ENCODE measurements at regions not wholly inside any gene's neighbourhood (a gene's known extent, or its start where the extent isn't known, plus 50 kb on each side); places are given as distances from the start of the nearest gene placed in this dataset.
"Not testable (repeated sequence)": the region's sequence is repeated elsewhere in the genome, so short reads cannot be mapped to it uniquely, and the experiment has no call there.

DNA sequence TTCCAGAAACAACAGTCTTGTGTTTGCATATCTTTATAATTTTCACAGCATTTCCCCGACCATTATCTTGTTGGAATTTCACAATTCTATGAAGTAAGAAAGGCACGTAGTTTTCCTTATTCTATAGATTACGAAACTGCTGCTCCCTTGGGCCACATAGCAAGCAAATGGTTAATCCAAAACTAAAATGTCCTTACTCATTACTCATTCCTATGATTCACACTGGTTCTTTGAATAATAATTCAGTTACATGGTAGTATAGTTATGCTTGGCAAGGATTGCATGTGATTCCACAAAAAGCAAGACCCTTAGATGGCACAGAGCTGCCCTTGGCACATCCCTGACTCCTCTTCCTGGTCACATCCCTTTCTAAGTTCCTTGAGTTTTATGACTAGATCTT, 51.2 kb downstream of the OR13H1 start:
- DNase-seq (ENCODE audit: low spot score) = no peak

DNA sequence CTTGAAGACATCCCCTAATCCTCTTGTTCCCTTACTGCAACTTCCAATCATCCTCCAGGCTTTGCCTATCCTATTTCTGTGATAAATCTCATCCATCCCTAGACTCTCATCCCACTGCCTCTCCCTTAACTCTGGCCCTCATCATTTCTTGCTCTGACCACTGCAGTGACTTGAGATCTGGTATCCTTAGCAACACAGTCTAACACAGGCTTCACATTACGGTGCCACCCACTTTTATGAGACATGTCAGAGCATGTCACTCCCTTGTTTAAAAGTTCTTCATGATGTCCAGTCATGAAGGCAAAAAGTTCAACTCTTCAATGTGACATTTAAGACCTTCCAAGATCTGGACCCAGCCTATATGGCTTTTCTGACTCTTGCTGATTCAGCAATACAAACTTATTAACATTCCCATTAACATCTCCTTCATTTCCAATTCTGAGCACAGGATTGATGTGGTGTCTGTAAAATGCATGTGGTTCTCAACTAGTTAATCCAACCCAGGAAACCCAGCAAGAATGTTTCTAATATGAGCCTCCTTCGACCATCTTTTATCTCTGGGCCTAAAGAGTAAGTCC, 64.0 kb downstream of the OR13H1 start:
- DNase-seq (ENCODE audit: low spot score) = no peak

DNA sequence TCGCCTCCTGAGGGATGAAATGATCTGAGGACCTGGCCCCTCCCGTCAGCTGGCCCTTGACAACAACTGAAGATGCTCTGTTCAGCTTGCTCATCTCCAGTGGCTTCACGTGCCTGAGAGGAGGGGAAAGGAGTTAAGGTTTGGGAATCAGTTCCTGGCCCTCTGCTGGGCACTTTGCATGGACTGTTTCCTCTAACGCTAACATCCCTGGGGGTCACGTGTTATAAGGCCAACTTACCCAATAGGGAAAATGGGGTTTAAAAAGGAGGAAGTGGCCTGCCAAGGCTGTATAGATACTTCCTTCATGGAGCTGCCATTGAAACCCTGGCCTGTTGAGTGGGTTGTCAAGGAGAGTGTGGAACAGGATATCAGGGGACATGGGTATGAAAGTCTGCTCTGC, 65.6 kb downstream of the OR13H1 start:
- no peak for DNase-seq (ENCODE audit: low spot score)

DNA sequence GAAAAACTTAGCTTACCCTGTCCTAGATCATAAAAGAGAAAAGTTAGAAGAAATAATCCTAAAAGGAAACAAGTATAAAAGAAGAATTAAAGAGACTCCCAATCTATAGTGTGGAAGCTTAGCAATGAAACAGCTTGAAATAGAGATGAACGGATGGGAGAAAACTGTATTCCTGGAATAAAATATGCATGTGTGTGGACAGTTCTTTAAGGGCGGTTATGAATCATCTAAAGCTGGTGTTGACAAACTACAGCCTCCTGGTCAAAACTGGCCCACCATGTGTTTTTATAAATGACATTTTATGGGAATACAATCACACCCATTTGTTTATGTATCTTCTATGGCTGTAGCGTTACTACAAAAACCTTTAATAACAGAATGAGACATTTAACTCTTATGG, 69.4 kb downstream of the OR13H1 start:
- DNase-seq (ENCODE audit: low spot score) = no peak

DNA sequence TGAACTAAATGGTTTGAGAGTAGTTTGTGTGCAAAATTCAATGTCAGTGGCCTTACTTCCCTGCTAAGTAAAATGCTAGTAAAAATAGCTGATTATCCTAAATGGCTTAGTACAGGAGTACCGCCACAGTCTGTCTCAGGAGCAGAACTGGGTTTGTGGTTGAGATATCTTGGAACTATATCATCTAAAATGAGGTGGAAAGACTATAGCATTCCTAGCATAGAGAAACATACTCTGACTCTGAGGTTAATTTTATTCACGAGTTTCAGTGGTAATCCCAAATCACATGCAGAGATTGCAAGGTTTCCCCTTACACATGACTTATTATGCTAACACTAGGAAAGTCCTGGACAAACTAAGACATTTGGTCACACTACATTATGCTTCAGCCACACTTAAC, 70.4 kb downstream of the OR13H1 start:
- no peak for DNase-seq (ENCODE audit: low spot score)

DNA sequence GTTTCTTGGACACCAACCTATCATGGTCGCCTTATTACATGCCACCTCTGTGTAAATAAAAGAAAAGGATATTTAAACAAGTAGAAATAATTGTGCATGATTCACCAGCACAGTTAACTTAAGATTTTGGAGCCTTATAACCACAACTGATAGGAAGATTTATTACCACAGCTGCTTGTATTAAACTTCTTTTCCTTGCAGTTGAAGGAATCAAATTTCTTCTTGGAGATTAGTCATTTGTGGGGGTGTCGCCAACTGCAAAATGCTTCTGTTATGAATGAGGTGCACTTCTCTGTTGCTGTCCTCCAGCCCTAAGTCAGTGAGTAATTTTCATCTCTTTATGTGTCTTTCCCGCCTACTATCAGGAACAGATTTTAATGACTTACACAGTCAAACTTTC, 73.3 kb downstream of the OR13H1 start:
- DNase-seq (ENCODE audit: low spot score) = no peak

DNA sequence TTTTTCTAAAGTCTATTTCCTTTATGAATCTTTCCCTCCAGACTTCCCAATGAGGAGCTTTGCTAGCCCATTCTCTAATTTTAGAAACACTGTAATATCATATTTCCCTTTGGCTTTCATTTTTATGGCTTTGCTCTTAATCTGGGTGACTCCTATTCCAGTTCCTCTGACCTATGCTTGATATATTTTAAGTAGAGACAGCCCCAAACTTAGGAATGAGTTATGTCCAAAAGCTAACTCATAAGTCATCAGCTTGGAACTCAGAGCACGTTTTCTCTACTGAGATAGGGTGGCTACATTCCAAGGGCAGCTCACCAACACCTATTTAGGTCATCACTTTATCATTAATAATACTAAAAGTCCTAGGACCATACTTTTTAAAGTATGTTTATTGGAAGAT, 77.8 kb downstream of the OR13H1 start:
- no peak for DNase-seq (ENCODE audit: low spot score)

DNA sequence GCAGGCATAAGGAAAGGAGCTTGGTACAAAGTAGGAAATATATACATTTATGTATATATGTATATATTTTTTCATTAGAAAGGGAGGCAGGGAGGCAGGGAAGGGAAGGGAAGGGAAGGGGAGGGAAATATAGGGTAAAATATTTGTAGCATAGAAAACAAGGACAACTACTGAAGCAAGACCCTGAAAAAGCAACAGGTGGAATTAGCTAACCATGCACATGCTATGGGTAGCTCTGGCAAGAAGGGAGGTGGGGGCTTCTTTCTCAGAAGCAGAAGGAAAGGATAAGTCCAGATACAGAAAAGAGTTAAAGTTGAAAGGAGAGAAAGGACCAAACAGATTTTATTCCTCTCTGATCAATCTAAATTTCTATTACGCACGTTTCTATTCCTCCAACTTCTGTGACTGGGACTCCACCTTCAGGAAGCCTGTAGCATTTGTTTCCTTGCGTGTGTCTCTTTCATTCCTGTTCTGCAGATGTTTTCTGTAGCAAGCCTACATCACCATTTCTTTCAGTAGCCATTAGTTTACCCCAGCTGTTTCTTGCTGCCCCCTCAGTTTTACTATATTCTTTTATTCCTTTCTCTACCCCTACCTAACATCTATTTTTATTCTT, 82.9 kb downstream of the OR13H1 start:
- no peak for DNase-seq (ENCODE audit: low spot score)

DNA sequence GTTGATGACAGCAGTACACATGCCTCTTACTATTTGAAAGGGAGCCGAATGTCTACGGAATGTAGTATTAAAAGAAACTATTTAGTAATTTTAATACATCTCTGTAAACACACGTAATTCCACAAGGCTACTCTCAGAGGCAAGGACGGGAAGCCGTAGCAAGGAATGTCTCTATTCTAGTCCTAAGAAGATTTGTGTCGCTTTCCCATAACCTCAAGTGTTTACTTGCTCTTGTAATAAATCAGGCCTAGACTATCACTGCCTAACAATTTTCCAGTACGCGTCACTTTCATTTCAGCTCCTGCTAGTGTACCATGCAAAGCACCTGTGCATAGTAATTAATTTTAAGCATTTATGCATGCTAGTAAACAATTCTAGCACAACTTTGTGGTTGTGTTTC, 86.7 kb downstream of the OR13H1 start:
- no peak for DNase-seq (ENCODE audit: low spot score)

DNA sequence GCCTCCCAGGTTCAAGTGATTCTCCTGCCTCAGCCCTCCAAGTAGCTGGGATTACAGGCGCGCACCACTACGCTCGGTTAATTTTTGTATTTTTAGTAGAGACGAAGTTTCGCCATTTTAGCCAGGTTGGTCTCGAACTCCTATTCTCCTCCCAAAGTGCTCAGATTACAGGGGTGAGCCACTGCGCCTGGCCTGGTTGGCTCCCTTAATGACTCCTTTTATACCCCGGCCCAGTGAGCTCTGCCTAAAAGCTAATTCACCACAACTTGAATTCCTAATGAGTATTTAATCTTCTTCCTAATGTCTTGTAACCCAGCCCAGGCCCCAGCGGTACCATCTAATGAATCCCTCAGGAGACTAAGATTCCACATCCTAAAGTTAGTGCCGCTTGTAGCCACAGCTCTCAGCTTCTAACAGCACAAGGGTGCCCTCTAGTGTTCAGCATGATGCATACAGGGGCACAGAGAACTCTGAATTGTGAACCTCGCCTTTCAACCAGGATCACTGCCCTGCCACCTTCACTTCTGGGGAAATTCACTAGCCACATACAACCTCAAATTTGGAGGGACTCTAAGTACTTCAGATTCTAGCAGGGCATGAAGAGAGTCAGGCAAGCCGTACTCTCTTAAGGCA, 89.5 kb downstream of the OR13H1 start:
- peak; percentile 32 for DNase-seq (ENCODE audit: low spot score)

DNA sequence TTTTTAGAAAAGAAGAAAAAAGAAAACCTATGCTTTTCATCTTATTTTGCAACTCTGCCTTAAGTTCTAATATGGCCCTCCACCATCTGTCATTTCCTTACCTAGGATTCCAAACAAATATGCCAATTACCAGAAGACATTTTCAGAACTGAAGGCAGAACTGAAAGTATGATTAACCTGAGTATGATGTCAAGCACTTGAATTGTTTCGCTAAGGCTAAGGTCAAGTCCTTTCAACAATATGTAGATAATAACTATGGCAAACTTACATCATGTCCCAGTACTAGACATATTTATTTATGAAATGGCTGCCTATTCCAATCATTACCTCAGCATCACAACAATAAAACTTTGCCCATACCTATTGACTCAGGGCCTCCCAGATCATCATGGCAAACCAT, 91.0 kb downstream of the OR13H1 start:
- no peak for DNase-seq (ENCODE audit: low spot score)

DNA sequence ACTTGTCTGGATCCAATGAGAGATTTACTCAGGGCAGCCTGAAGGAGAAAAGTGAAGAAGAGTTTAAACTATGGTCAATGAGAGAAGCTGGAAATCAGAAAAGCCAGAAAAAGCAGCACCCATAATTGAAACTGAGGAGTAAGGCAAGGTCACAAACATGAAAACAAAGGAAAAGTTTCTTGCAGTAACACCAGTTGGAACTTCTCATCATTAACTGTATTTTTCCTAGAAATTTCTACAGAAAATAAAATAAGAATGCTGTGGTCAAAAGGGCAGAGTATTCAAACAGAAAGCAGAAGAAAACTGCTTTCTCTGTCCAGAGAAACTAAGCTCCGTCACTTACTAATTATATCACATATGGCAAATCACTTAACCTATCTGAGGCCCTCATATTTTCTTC, 102.2 kb downstream of the OR13H1 start:
- no peak for DNase-seq (ENCODE audit: low spot score)

DNA sequence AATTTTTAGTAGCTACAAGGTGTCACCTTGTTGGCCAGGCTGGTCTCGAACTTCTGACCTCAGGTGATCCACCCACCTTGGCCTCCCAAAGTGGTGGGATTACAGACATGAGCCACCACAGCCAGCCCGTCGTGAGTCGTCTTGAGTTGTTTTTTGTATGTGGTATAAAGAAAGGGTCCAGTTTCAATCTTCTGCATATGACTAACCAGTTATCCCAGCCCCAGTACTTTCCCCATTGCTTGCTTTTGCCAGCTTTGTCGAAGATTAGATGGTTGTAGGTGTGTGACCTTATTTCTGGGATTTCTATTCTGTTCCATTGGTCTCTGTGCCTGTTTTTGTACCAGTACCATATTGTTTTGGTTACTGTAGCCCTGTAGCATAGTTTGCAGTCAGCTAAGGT, 105.9 kb downstream of the OR13H1 start:
- DNase-seq (ENCODE audit: low spot score) = no peak

DNA sequence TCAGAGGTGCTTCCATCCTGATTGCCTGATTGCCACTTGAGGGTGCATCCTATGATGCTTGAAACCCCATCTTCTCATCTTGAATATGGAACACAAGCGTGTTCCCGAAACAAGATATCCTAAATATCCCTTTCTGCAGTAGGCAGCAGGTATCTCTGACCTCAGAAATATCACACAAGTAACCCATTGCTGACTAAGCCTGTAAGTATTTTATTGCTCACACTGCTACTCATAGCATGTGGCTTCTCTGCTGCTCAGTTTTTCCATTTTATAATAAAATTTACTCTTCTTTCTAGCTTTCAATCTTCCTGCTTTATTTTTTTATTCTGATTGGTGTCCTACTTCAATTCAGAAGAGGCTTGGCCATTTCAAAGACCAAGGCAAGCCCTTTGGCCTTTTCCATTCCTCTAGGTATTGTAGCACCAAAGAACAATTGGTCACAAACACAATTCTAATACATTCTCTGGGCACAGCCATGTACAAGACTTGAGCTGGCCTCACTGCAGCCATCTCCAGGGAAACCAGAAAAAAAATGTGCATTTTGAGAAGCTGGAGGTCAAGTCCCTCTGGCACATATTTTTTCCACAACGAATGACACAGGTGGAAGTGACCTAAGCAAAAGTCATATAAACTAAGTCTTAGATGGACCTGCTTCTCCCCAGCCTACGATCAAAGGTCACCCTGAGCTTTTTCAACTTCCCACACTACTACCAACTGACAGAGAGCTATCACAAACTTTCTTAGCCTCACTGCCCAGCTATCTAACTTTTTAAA, 107.0 kb downstream of the OR13H1 start:
- no peak for DNase-seq (ENCODE audit: low spot score)

DNA sequence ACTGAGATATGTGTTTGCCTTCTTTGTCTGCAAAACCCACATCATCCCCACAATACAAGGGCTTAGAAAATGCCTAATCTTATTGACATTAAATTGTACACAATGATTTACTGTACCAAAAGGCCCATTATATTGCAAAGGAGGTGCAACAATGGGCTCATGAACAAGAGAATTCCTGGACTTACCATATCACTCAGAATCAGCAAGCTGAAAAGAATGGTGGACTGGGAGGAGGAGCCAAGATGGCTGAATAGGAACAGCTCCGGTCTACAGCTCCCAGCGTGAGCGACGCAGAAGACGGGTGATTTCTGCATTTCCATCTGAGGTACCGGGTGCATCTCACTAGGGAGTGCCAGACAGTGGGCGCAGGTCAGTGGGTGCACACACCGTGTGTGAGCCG, 119.9 kb downstream of the OR13H1 start:
- DNase-seq (ENCODE audit: low spot score) = not testable (repeated sequence)

DNA sequence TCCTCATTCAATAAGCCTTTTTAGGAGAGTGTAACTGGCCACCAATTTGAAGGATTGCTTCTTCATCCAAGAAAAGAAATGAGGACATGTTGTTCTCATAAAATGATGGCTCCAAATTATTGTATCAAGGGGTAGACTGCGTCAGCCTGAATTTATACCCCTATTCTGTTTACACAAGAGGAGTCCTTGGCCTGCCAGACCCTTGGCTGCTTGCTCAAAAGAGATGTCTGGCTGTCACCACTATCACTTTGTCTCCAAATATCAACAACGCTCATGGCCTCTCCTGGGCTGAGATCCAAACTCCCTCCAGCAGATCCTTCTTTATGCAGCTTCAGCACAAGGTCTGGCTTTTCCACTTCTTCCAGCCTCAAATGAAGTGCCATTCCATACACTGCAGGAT, 127.9 kb downstream of the OR13H1 start:
- no peak for DNase-seq (ENCODE audit: low spot score)

DNA sequence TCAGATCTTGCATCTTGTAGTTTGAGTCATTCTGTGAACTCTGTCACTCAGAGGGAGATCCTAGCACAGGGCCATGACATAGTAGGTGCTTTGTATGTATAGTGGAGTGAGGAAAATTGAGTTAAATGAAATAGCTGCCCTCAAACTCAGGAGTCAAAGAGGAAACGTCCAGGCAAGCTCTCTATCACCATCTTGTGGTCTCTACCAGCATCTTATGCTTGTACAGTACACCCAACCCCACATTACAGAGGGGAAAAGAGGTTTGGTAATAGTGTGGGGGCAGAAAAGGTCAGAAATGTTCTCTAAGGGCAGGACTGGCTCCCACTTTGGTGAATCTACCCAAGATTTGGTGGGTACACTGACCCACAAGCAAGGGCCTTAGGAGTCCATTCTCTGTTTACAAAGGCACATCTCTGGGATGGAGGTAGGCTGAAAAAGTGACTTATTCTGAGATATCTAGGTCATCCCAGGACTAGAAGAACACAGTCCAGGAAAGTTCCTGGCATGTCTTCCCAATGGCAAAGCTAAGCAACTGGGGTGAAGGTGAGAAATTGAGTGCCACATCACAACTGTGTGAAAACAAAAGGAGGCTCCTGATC, 131.8 kb downstream of the OR13H1 start:
- no peak for DNase-seq (ENCODE audit: low spot score)

DNA sequence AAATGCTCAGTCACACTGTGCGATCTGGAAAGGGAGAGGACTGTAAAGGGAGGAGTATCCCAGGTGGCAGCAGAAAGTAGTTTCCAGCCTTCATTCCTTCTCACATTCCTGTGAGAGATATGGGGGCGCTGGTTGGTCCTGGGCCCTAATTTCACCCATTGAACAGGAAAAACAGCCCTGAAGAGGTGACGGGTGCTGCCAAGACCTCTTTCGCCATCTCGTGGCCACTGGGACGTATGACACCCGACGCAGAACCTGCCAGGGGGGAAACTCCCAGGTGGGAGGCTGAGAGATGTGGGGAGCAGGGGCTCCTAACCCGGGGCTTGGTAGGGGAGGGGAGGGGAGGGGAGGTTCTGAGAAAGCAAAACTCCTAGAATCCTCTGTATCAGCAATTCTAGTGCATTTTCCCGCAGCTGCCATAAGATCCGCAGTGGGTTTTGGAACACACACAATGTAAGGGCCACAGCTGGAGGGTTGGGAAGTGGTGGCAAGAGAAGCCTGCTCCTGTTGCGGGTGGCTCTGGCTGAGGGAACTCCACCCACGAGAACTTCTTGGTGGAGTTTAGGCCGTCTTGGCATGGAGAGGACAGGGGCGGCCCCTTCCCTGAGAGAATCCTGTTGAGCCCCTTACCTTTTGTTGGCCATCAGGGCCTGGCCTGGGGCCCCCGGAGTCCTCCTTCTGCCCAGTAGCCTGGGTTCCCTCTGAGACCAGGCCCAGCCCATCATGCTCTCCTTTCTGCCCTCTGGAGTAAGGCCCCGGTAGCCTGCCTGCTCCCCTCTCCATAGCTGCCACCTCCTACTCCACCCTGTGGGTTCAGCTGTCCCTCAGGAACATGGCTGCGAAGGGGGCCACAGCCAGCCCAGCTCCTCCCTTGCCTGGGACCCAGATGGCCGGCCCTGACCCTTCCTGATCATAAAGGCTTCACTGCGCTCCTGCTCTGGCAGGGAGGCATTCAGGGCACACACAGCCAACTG, 134.1 kb downstream of the OR13H1 start:
- peak; percentile 22 for DNase-seq (ENCODE audit: low spot score)

DNA sequence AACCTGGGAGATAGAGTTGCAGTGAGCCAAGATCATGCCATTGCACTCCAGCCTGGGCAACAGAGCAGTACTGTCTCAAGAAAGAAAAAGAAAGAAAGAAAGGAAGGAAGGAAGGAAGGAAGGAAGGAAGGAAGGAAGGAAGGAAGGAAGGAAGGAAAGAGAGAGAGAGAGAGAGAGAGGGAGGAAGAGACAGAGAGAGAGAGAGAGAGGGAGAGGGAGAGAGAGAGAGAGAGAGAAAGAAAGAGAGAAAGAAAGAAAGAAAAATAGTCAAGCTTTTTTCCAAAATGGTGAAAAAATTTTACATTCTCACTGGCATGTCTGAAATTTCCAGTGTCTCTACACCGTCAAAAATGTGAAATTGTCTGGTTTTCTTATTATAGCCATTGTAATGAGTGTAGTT, 138.9 kb downstream of the OR13H1 start:
- DNase-seq (ENCODE audit: low spot score) = not testable (repeated sequence)

DNA sequence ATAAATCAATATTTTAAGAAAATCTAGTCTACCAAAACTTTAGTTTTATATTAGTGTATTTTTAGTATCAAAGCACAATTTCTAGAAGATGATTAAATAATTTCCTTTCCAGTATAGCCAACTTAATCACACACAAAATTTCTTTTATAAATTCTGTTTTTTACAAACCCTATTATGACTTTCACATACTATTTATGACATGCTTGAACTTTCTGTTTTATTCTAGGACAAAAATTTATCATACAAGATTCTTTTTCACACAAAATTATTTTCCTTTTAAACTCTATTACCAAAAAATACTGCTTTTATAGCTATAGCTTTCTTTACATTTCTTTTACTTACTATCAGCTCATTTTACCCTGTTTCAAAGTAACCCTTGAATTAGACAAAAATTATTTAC, 149.5 kb downstream of the OR13H1 start:
- DNase-seq (ENCODE audit: low spot score) = no peak

DNA sequence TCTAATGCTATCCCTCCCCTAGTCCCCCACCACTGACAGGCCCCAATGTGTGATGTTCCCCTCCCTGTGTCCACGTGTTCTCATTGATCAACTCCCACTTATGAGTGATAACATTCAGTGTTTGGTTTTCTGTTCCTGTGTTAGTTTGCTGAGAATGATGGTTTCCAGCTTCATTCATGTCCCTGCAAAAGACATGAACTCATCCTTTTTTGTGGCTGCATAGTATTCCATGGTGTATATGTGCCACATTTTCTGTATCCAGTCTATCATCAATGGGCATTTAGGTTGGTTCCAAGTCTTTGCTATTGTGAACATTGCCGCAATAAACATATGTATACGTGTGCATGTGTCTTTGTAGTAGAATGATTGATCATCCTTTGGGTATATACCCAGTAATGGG, 153.1 kb downstream of the OR13H1 start:
- DNase-seq (ENCODE audit: low spot score) = not testable (repeated sequence)

DNA sequence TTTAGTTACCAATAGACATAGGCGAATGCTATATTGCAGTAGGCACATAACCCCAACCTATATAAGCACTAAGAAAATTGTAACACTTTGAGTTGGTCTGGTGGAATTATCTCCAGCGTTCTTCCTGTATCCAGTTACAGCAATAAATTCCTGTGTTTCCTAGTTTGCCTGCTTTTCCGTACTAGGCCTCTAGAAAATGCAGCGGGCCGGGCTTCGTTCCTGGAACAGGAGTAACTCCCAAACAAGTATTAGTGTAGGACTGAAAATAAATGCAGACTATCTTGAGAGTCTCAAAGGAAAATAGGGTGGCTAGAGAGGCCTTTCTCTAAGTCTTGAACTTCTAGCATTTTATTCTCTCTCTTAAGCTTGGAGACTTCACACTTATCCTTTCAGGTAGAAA, 159.8 kb downstream of the OR13H1 start:
- no peak for DNase-seq (ENCODE audit: low spot score)
